Hematopoietic multipotent progenitor cell treated with erythropoietin and hydrocortisone succinate and interleukin-3 and kit ligand, for 6 days (in vitro differentiated cells): ENCODE measurements at regions not wholly inside any gene's neighbourhood (a gene's known extent, or its start where the extent isn't known, plus 50 kb on each side); places are given as distances from the start of the nearest gene placed in this dataset.

Experiments used
- DNase-seq: peaks from one replicate; pipeline ENCODE4 v3.0.0-alpha.2; 2015

GRCh38 chr19:29375429-29376119 lies 150.2 kb upstream of the VSTM2B start:
- DNase-seq: no peak

GRCh38 chr19:29376855-29377354 lies 148.9 kb upstream of the VSTM2B start:
- DNase-seq: no peak

- no peak for DNase-seq
These were observed 147.7 kb upstream of the VSTM2B start for GRCh38 chr19:29378126-29378525.

- no peak for DNase-seq
These were observed 147.2 kb upstream of the VSTM2B start for GRCh38 chr19:29378543-29379080.

- no peak for DNase-seq
These were observed 146.4 kb upstream of the VSTM2B start for GRCh38 chr19:29379257-29380021.

- no peak for DNase-seq
These were observed 145.2 kb upstream of the VSTM2B start for GRCh38 chr19:29380581-29380980.

GRCh38 chr19:29381353-29382203 lies 144.2 kb upstream of the VSTM2B start:
- no peak for DNase-seq

GRCh38 chr19:29383696-29384095 lies 142.1 kb upstream of the VSTM2B start:
- DNase-seq: no peak

GRCh38 chr19:29384656-29385055 lies 141.1 kb upstream of the VSTM2B start:
- no peak for DNase-seq

- no peak for DNase-seq
These were observed 140.5 kb upstream of the VSTM2B start for GRCh38 chr19:29385191-29385795.

GRCh38 chr19:29386970-29387369 lies 138.8 kb upstream of the VSTM2B start:
- no peak for DNase-seq

GRCh38 chr19:29387586-29387985 lies 138.2 kb upstream of the VSTM2B start:
- no peak for DNase-seq

GRCh38 chr19:29389495-29389894 lies 136.3 kb upstream of the VSTM2B start:
- no peak for DNase-seq

GRCh38 chr19:29390742-29391141 lies 135.1 kb upstream of the VSTM2B start:
- no peak for DNase-seq

- DNase-seq: no peak
These were observed 131.8 kb upstream of the VSTM2B start for GRCh38 chr19:29393915-29394460.

- DNase-seq: no peak
These were observed 130.6 kb upstream of the VSTM2B start for GRCh38 chr19:29395111-29395733.

- DNase-seq: no peak
These were observed 129.9 kb upstream of the VSTM2B start for GRCh38 chr19:29395734-29396414.

- no peak for DNase-seq
These were observed 128.9 kb upstream of the VSTM2B start for GRCh38 chr19:29396925-29397324.

- no peak for DNase-seq
These were observed 128.0 kb upstream of the VSTM2B start for GRCh38 chr19:29397748-29398147.

- DNase-seq: no peak
These were observed 126.0 kb upstream of the VSTM2B start for GRCh38 chr19:29399804-29400203.
